Nucleus accumbens (tissue), 56 donors: ENCODE measurements at regions not wholly inside any gene's neighbourhood (a gene's known extent, or its start where the extent isn't known, plus 50 kb on each side); places are given as distances from the start of the nearest gene placed in this dataset.

Experiments used
- DNase-seq, 56 donors: peaks; one replicate each; lab custom pipeline; 2025; lab: John Stamatoyannopoulos, UW

- DNase-seq = no peak
Measured at GRCh38 chr1:232486006-232486405, 143.9 kb downstream of the SIPA1L2 start.

DNA sequence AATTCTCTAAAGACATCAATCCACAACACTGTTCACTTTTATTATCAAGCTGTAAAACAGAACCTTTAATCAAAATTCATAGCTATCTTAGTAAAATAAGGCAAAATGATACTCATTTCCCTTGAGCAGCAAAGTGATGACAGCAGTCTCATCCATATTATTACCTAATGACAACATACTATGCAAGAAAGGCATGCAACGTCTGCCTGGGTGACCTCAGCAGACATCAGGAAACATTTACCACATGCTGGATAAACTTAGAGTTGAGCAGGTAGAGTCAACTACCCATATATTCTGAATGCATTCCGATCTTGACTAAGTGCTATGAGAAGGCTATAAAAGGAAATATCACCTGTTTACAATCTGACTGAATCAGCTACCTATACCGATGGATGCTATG lies 145.1 kb downstream of the SIPA1L2 start:
- no peak for DNase-seq

GRCh38 chr1:232483826-232484225 lies 146.1 kb downstream of the SIPA1L2 start:
- no peak for DNase-seq

GRCh38 chr1:232481091-232481490 lies 148.8 kb downstream of the SIPA1L2 start:
- no peak for DNase-seq

- DNase-seq = no peak
Measured at GRCh38 chr1:232477728-232478127, 152.2 kb downstream of the SIPA1L2 start.

DNA sequence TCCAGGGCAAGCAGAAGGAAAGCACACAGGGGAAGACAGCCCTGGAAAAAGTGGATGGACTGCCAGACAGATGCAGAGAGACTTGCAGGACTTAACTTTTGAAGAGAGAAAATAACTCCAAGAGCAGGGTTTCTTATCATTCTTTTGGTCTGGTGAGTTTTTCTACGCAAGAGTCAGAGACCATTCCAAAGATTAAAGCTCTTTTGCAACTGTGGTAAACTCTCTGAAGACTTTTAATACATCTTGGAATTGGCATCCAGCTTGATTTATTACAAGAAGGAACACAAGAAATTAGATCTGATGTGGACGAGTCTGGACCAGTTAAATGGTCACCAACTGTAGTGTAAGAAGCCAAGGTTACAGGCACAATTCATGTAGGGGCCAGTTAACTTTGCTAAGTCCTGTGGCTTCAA lies 153.4 kb downstream of the SIPA1L2 start:
- DNase-seq = no peak

- no peak for DNase-seq
Measured at GRCh38 chr1:232474826-232475225, 155.1 kb downstream of the SIPA1L2 start.

- DNase-seq = no peak
Measured at GRCh38 chr1:232473900-232474299, 156.0 kb downstream of the SIPA1L2 start.

DNA sequence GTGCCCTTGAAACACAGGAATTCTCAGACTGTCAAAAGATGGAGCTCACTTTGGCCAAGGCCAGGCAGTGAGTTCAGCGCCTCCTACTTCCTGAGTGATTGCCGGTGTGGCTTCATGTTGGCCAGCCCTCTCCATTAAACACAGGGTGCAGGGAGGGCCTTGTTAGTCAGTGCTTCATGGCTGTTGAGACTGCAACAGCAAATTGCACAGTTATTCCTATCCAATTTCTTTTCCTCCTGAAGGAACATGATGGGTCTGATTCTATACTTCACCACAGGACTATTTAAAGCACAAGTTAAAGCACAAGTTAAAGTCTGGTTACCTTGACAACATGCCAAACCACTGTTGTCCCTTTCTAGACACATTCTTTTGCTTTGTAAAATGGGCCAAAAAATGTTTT lies 156.6 kb downstream of the SIPA1L2 start:
- no peak for DNase-seq

DNA sequence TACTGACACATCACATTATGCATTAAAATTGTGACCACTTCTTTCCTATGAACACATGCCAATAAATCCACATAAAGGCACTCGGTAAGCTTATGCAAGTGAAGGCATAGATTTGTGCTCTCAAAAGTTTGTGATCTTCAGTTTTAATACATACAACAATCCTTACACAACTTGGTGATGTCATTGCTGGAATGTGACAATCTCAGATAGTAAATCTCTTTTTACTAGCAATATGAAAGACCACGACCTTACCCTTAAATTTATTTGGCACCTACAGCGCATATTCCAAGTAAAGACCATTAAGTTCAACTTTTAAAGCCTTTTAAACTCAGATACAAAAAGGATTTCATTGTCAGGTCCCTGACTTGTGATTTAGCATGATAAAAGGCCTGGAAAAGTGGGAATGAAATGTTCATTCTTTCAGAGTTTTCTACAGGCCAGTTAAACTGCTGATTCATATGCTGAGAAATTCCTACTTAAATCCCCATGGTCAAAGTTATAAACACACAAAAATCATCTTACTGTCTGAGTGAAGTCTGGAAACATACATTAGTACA lies 157.4 kb downstream of the SIPA1L2 start:
- DNase-seq = no peak

- no peak for DNase-seq
Measured at GRCh38 chr1:232471250-232471649, 158.7 kb downstream of the SIPA1L2 start.

- no peak for DNase-seq
Measured at GRCh38 chr1:232470711-232471110, 159.2 kb downstream of the SIPA1L2 start.

DNA sequence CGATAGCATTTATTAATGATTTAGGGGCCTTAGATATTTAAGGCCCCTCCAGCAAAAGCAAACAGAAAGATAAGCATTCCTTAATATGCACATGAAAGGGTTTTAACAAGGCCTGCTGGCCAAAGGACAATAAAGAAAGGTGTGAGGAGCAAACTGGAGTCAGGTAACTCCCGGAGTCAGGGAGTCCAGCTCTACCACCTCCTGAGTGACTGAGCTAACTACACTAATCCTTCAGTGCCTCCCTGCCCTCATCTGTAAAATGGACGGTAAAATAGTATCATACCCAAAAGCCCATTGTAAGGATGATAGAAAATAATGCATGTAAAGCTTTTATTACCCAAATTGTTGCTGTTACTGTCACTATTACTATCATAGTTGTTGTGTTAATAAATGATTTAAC lies 161.7 kb downstream of the SIPA1L2 start:
- no peak for DNase-seq

GRCh38 chr1:232467073-232467760 lies 162.7 kb downstream of the SIPA1L2 start:
- no peak for DNase-seq

GRCh38 chr1:232464325-232464724 lies 165.6 kb downstream of the SIPA1L2 start:
- no peak for DNase-seq

DNA sequence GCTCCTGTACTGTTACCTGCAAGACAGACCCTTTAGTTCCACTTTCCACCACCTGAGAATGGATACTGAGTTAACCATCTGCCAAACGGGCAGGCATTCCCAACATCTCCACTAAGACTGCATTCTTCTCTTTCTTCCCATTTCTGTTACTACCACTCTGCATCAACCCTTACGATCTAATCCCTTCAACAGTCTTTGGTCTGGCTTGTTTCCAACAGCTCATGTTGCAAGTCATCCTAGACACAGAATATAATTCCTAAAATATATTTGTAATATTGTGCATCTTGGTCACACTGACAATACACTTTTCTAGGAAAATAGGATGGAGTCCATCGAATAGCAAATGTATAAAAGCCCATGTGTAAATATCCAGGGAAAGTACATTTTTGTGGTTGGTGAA lies 166.7 kb downstream of the SIPA1L2 start:
- DNase-seq = no peak

- no peak for DNase-seq
Measured at GRCh38 chr1:232462213-232462612, 167.7 kb downstream of the SIPA1L2 start.

DNA sequence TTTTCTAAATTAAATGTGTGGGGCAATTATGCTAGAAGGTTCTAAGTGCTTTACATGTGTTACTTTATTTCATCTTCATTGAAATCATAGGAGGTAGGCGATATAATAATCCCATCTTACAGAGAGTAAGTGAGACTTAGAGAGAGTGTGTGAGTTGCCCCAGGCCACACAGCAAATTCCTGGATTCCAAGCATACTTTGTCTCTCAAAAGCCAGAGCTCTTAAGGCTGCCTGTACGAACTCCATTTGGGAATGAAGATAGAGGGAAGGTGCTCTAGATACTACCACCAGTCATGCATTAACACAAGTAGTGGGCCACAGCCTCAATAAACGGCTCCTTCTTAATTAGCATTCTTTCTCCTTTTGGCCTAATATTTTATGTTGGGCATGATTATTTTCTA lies 170.1 kb downstream of the SIPA1L2 start:
- no peak for DNase-seq

DNA sequence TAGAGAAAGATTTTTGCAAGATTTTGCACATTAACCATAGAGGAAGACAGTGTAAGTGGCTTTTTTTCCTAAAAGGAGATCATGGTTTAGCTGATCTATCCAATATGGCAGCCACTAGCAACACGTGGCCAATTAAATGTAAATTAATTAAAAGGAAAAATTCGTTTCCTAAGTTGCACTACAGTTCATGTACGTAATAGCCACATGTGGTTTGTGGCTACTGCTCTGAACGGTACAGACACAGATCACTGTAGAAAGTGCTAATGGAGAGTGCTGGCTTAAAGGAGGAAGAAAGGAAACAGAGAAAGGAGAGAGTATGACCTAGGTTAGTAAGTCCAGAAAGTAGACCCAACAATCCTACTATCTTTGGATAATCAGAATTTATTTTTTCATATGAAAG lies 170.8 kb downstream of the SIPA1L2 start:
- DNase-seq = no peak

GRCh38 chr1:232457595-232457994 lies 172.3 kb downstream of the SIPA1L2 start:
- DNase-seq = no peak

DNA sequence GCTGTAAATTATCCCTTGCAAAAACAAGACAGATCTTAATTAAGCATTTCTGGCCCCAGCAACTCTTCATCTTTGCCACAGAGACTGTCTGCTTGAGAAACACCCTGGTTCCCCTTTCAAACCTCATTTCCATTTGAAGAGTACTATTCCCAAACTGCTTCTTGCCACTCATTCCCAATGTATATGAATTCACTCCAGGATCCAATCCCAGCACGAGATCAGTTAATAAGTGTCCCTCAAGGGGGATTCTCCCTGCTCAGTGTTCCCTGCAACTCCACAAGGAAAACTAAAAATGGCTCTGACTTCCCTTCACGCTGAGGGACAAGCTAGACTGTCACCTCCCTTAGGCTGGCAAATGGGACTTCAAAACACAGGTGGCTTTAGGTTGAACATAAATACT lies 173.2 kb downstream of the SIPA1L2 start:
- DNase-seq = no peak

DNA sequence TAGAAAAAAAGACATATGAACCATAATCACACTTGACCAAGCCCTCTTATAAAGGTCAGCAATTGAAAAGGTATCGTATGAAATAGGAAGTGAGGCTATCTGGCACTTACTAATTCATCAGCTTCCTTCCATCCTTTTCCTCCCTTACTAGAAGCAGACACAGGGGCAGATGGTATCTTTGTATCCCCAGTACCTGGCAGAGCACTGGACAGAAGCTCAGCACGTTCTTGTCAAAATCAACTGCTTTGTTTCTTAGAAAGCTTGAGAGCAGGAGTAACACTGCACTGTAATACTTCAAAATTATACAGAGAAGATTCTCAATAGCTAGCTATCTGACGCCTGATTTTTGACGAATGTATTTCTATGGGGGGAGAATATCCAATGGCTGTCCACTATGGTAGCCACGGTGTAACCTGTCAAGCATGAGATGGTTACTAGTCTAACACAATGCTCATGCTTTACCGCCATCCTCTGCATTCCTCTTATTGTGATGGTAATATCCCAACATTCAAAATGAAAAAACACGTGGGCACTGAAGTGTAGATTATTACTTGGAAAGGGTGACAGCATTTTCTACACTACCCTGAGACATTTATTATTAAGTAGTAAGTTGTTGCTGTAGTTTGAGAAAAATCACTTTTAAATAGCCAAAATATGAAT lies 175.6 kb downstream of the SIPA1L2 start:
- DNase-seq = no peak
